HepG2 (cell line): ENCODE measurements at regions not wholly inside any gene's neighbourhood (a gene's known extent, or its start where the extent isn't known, plus 50 kb on each side); places are given as distances from the start of the nearest gene placed in this dataset.

ENCODE experiments used
- ATAC-seq: fragments of 200-7000 bp; cut with Tn5 transposase; 3 replicates; pipeline ENCODE4 v1.9.1; 2020; ENCODE audit warnings: mild to moderate bottlenecking, moderate library complexity
- BruUV-seq: library from RNA; stranded (reverse); fragments of 400-500 nt; replicated peaks from 2 replicates; lab custom pipeline; 2021; lab: Mats Ljungman, UMichigan
- CTCF ChIA-PET: fragments of 300-600 bp; formaldehyde crosslinking; extraction: SDS; loops from one replicate; lab custom pipeline; 2021; ENCODE audit warnings: low total read pairs, inconsistent platforms, low intra/inter-chr PET ratio; lab: Yijun Ruan, JAX
- POLR2A ChIA-PET: fragments of 350-600 bp; sonication (Branson Sonifier 250); formaldehyde crosslinking; loops from one replicate; lab custom pipeline; 2020; ENCODE audit warnings: antibody characterized with exemption, inconsistent platforms; lab: Yijun Ruan, JAX
- DNase-seq: peaks from one replicate; pipeline ENCODE4 v3.0.0-alpha.2; 2015; ENCODE audit warnings: low spot score
- FAIRE-seq: peaks from 3 replicates; lab custom pipeline; 2011; peaks lifted over from hg19 to GRCh38; lab: Jason Lieb, UNC
- H2AFZ ChIP-seq: one replicate; pipeline ENCODE4 v1.6.1; 2011; ENCODE audit warnings: low read length, inconsistent platforms
- H3K27ac ChIP-seq: fragments of 300-600 bp; 3 replicates; pipeline ENCODE4 v1.8.0; 2011; ENCODE audit warnings: mixed run types, mild to moderate bottlenecking, mixed read lengths, low read length, inconsistent platforms; ENCODE audit not compliant: insufficient read depth; ENCODE audit errors: extremely low read length
- H3K27me3 ChIP-seq, 2 experiments: fragments of 200-600 bp in 1 of 2; 2 replicates in 1 of 2; 3 replicates in 1 of 2; pipeline versions ENCODE4 v1.6.0 to v1.8.0; 2011; ENCODE audit warnings: low read length in 2 of 2, mild to moderate bottlenecking in 2 of 2, moderate library complexity in 2 of 2, inconsistent platforms in 1 of 2; ENCODE audit not compliant: insufficient read depth in 2 of 2, control insufficient read depth in 1 of 2
- H3K36me3 ChIP-seq, 2 experiments: fragments of 200-600 bp in 1 of 2; replicated peaks in 1 of 2; 2 replicates in 1 of 2; 3 replicates in 1 of 2; pipeline versions ENCODE4 v1.5.1 to v1.8.0; 2011; ENCODE audit warnings: low read length in 2 of 2, inconsistent platforms in 1 of 2; ENCODE audit not compliant: insufficient read depth in 2 of 2, control insufficient read depth in 1 of 2
- H3K4me1 ChIP-seq: 2 replicates; pipeline ENCODE4 v1.5.1; 2012; ENCODE audit warnings: low read length, inconsistent platforms; ENCODE audit not compliant: insufficient read depth
- H3K4me2 ChIP-seq: 2 replicates; pipeline ENCODE4 v1.6.0; 2011; ENCODE audit warnings: low read depth, low read length, inconsistent platforms
- H3K4me3 ChIP-seq, 3 experiments: fragments of 200-600 bp in 1 of 3; sonication (generic), shearing (Covaris generic) in 1 of 3; replicated peaks in 1 of 3; 2 replicates each; pipeline ENCODE4 v1.5.1; 2011 to 2016; ENCODE audit warnings: low read length in 3 of 3, inconsistent platforms in 2 of 3, low read depth in 2 of 3, mild to moderate bottlenecking in 2 of 3, control low read depth in 1 of 3, mixed read lengths in 1 of 3; ENCODE audit not compliant: insufficient read depth in 1 of 3
- H3K79me2 ChIP-seq: one replicate; pipeline ENCODE4 v1.6.1; 2011; ENCODE audit warnings: low read length, inconsistent platforms; ENCODE audit not compliant: insufficient read depth
- H3K9ac ChIP-seq: 2 replicates; pipeline ENCODE4 v1.6.0; 2011; ENCODE audit warnings: mild to moderate bottlenecking, low read depth, low read length, inconsistent platforms; ENCODE audit not compliant: insufficient read depth
- H3K9me3 ChIP-seq: 2 replicates; pipeline ENCODE4 v1.5.1; 2012; ENCODE audit warnings: mild to moderate bottlenecking, low read length
- H4K20me1 ChIP-seq: 2 replicates; pipeline ENCODE4 v1.6.0; 2011; ENCODE audit warnings: inconsistent platforms, mild to moderate bottlenecking, low read length, moderate library complexity; ENCODE audit not compliant: insufficient read depth
- ARNT2 ChIP-seq: sonication (generic); formaldehyde crosslinking; IDR thresholded peaks from 2 replicates; pipeline ENCODE4 v1.8.0; 2022; ENCODE audit warnings: mild to moderate bottlenecking, low read depth, missing genetic modification reagents, moderate library complexity
- DNMT3B ChIP-seq: conservative IDR thresholded peaks from 2 replicates; pipeline ENCODE4 v1.6.1; 2016; ENCODE audit warnings: missing biosample characterization, control low read depth
- KMT2A ChIP-seq: sonication (generic); formaldehyde crosslinking; IDR thresholded peaks from 2 replicates; pipeline ENCODE4 v1.4.0; 2020; ENCODE audit warnings: missing genetic modification reagents
- MTF2 ChIP-seq: sonication (generic); formaldehyde crosslinking; IDR thresholded peaks from 2 replicates; pipeline ENCODE4 v1.5.0; 2020; ENCODE audit warnings: missing genetic modification reagents, borderline replicate concordance
- NR3C1 ChIP-seq: sonication (generic); formaldehyde crosslinking; IDR thresholded peaks from 2 replicates; pipeline ENCODE4 v1.4.0; 2020; ENCODE audit warnings: missing genetic modification reagents
- RBAK ChIP-seq: sonication (generic); formaldehyde crosslinking; IDR thresholded peaks from 2 replicates; pipeline ENCODE4 v1.5.1; 2020; ENCODE audit warnings: mild to moderate bottlenecking, missing genetic modification reagents
- SOX5 ChIP-seq: IDR thresholded peaks from 2 replicates; pipeline ENCODE4 v1.6.1; 2016; ENCODE audit warnings: borderline replicate concordance
- ZNF441 ChIP-seq: sonication (generic); formaldehyde crosslinking; IDR thresholded peaks from 2 replicates; pipeline ENCODE4 v1.7.0; 2021; ENCODE audit warnings: missing genetic modification reagents, borderline replicate concordance
- ZNF557 ChIP-seq: sonication (generic); formaldehyde crosslinking; IDR thresholded peaks from 2 replicates; pipeline ENCODE4 v1.4.0; 2020; ENCODE audit warnings: missing genetic modification reagents
- ZNF629 ChIP-seq: sonication (generic); formaldehyde crosslinking; conservative IDR thresholded peaks from 2 replicates; pipeline ENCODE4 v1.5.0; 2020; ENCODE audit warnings: missing genetic modification reagents
- ZSCAN25 ChIP-seq: sonication (generic); formaldehyde crosslinking; IDR thresholded peaks from 2 replicates; pipeline ENCODE4 v1.8.0; 2022; ENCODE audit warnings: mild to moderate bottlenecking, missing genetic modification reagents
- WGBS: methylation state at CpG from one replicate; pipeline ENCODE4 v1.1.6; 2017; ENCODE audit warnings: low lambda C conversion rate; 5-methylcytosine and 5-hydroxymethylcytosine counted together
- in situ Hi-C: cut with HindIII; loops from 2 replicates; pipeline ENCODE4 v1.10.0; 2017; ENCODE audit warnings: low pct_unique_long_range_greater_than_20kb; ENCODE audit not compliant: extremely low pct_ligation_motif_present
- intact Hi-C: fragments of 100-400 bp; cut with micrococcal nuclease; formaldehyde crosslinking; loops from one replicate; pipeline ENCODE4 v1.10.0; 2022; ENCODE audit not compliant: unreplicated experiment
- TF ChIP-seq, protein P1 (sequence below): sonication (generic); formaldehyde crosslinking; IDR thresholded peaks from 2 replicates; pipeline ENCODE4 v1.4.0; 2020; ENCODE audit warnings: missing genetic modification reagents, borderline replicate concordance
- TF ChIP-seq, protein P2 (sequence below): sonication (generic); formaldehyde crosslinking; IDR thresholded peaks from 2 replicates; pipeline ENCODE4 v1.8.1; 2023; ENCODE audit warnings: mild to moderate bottlenecking, inconsistent platforms, moderate library complexity, missing genetic modification reagents, borderline replicate concordance
- TF ChIP-seq, protein P3 (sequence below): sonication (generic); formaldehyde crosslinking; IDR thresholded peaks from 2 replicates; pipeline ENCODE4 v1.4.0; 2020; ENCODE audit warnings: missing genetic modification reagents, borderline replicate concordance

DNA sequence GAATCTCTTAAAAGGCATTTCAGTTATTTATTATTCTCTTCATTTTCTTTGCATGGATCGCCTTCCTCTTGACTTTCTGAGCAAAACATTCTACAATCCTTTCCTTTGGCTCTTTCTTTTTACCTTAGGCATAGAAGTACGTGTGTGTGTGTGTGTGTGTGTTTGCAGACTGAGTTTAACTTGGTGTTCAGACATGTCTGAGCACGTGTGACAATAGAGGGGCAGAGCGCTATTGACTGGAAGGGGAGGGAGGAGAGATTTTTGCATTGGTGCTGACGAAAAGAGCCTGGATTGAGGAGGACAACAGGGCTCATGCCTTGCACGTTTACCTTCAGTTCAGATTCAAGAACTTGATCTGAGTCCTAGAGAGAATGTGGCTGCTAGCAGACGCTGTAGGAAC lies 129.8 kb downstream of the SEC23IP start:
- peaks cover 0 to 3% of the 10 kb centered on the region in 2 experiments; a peak in 1 of 5 replicates for H3K27me3 ChIP-seq
- BruUV-seq, result no TSS peak
- no peak overlapping the region for H3K9ac ChIP-seq
- DNase-seq, result no peak
- ChIA-PET POLR2A (no interaction called here), CTCF (no interaction called here)
- no peaks in the 10 kb centered on the region for H3K79me2 ChIP-seq
- no peak overlapping the region for H2AFZ ChIP-seq
- no peak for ATAC-seq
- WGBS, result under 1% methylated on average over 7 of the region's 7 CpGs
- no peaks in the 10 kb centered on the region; the same call in 1 of the 2 replicates for H4K20me1 ChIP-seq
- TF ChIP-seq ZNF629 (CRISPR knock-in tag) (no peak), ARNT2 (CRISPR knock-in tag) (no peak), ZNF557 (CRISPR knock-in tag) (no peak), MTF2 (no peak)
- TF ChIP-seq, protein P1, sequence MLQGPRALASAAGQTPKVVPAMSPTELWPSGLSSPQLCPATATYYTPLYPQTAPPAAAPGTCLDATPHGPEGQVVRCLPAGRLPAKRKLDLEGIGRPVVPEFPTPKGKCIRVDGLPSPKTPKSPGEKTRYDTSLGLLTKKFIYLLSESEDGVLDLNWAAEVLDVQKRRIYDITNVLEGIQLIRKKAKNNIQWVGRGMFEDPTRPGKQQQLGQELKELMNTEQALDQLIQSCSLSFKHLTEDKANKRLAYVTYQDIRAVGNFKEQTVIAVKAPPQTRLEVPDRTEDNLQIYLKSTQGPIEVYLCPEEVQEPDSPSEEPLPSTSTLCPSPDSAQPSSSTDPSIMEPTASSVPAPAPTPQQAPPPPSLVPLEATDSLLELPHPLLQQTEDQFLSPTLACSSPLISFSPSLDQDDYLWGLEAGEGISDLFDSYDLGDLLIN, result no peak
- H3K27ac ChIP-seq, result no peak overlapping the region
- H3K4me3 ChIP-seq, result no peak overlapping the region
- no peaks in the 10 kb centered on the region for H3K4me1 ChIP-seq
- H3K36me3 ChIP-seq, result no peaks in the 10 kb centered on the region
- no peaks in the 10 kb centered on the region for H3K9me3 ChIP-seq
- no peak for FAIRE-seq
- intact Hi-C loops, result no loop called here
- in situ Hi-C loops, result no loop called here
- H3K4me2 ChIP-seq, result no peak overlapping the region

DNA sequence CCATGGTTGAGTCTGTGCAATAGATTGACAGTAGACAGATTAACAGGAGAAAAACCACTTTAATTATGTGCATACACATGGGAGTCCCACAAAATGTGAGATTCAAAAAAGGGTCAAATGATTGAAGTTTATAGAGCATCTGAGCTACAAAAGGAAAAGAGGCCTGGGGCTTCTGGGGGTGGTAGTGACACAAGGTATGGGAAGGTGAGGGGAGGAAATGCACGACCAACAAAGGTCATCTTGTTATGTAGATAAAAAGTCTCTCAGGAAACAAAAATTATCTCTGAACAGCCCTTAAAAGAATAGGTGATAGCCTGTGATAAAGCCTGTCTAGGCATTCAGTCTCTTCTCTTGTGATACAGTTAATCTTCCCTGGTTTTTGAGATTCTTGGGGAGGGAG lies 141.7 kb downstream of the SEC23IP start:
- 0% methylated on average over 1 of the region's 1 CpG for WGBS
- peaks cover 0 to 4% of the 10 kb centered on the region in 2 experiments; a peak in 3 of 5 replicates for H3K27me3 ChIP-seq
- ChIA-PET POLR2A (no interaction called here), CTCF (no interaction called here)
- DNase-seq, result no peak
- BruUV-seq, result no TSS peak
- H3K4me1 ChIP-seq, result no peaks in the 10 kb centered on the region
- intact Hi-C loops, result no loop called here
- no peak overlapping the region for H3K9ac ChIP-seq
- ATAC-seq, result no peak
- H2AFZ ChIP-seq, result no peak overlapping the region
- H3K79me2 ChIP-seq, result no peaks in the 10 kb centered on the region
- no peaks in the 10 kb centered on the region for H3K36me3 ChIP-seq
- no peak overlapping the region for H3K27ac ChIP-seq
- in situ Hi-C loops, result no loop called here
- H3K4me2 ChIP-seq, result no peak overlapping the region
- no peaks in the 10 kb centered on the region for H3K9me3 ChIP-seq
- no peak overlapping the region for H3K4me3 ChIP-seq
- no peak for FAIRE-seq
- no peaks in the 10 kb centered on the region for H4K20me1 ChIP-seq
- TF ChIP-seq NR3C1 (CRISPR knock-in tag), result no peak
- no peak for TF ChIP-seq DNMT3B (CRISPR knock-in tag)
- no peak for TF ChIP-seq ZSCAN25 (CRISPR knock-in tag)
- TF ChIP-seq ZNF441 (CRISPR knock-in tag), result no peak
- TF ChIP-seq KMT2A (CRISPR knock-in tag), result no peak
- no peak for TF ChIP-seq RBAK (CRISPR knock-in tag)
- TF ChIP-seq, protein P2, sequence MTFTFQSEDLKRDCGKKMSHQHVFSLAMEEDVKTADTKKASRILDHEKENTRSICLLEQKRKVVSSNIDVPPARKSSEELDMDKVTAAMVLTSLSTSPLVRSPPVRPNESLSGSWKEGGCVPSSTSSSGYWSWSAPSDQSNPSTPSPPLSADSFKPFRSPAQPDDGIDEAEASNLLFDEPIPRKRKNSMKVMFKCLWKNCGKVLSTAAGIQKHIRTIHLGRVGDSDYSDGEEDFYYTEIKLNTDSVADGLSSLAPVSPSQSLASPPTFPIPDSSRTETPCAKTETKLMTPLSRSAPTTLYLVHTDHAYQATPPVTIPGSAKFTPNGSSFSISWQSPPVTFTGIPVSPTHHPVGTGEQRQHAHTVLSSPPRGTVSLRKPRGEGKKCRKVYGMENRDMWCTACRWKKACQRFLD (CRISPR knock-in tag), result no peak
- no peak for TF ChIP-seq SOX5 (CRISPR knock-in tag)
- TF ChIP-seq, protein P3, sequence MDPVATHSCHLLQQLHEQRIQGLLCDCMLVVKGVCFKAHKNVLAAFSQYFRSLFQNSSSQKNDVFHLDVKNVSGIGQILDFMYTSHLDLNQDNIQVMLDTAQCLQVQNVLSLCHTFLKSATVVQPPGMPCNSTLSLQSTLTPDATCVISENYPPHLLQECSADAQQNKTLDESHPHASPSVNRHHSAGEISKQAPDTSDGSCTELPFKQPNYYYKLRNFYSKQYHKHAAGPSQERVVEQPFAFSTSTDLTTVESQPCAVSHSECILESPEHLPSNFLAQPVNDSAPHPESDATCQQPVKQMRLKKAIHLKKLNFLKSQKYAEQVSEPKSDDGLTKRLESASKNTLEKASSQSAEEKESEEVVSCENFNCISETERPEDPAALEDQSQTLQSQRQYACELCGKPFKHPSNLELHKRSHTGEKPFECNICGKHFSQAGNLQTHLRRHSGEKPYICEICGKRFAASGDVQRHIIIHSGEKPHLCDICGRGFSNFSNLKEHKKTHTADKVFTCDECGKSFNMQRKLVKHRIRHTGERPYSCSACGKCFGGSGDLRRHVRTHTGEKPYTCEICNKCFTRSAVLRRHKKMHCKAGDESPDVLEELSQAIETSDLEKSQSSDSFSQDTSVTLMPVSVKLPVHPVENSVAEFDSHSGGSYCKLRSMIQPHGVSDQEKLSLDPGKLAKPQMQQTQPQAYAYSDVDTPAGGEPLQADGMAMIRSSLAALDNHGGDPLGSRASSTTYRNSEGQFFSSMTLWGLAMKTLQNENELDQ, result no peak
